Stimulated activated CD4-positive, alpha-beta T cell treated with anti-CD3 and anti-CD28 coated beads, Interleukin-12 subunit alpha, Interleukin-12 subunit beta, amount 100 ng/mL, for 24 hours (primary cell): ENCODE measurements at regions not wholly inside any gene's neighbourhood (a gene's known extent, or its start where the extent isn't known, plus 50 kb on each side); places are given as distances from the start of the nearest gene placed in this dataset.

Experiments
- DNase-seq, 2 experiments: peaks; one replicate each; pipeline ENCODE4 v3.0.0-alpha.2; 2020; ENCODE audit warnings: low read depth in 2 of 2

DNA sequence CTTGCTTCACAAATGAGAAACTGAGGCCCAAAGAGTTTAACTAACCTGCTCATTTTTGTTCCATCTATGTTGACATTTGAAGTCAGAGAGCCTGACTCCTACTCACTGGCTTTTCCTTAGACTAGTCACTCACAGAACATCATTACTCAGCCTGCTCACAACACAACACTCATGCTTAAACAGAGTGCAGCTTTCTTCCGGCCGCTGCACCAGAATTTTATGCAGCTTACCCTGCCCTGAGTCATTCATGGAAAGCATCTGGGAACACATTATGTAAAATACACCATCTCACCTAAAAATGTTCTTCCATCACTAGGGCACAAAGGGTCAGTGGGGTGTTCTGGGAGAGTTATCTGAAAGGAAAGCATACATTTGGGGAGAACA lies 303.4 kb downstream of the SPRY2 start:
- DNase-seq = no peak

DNA sequence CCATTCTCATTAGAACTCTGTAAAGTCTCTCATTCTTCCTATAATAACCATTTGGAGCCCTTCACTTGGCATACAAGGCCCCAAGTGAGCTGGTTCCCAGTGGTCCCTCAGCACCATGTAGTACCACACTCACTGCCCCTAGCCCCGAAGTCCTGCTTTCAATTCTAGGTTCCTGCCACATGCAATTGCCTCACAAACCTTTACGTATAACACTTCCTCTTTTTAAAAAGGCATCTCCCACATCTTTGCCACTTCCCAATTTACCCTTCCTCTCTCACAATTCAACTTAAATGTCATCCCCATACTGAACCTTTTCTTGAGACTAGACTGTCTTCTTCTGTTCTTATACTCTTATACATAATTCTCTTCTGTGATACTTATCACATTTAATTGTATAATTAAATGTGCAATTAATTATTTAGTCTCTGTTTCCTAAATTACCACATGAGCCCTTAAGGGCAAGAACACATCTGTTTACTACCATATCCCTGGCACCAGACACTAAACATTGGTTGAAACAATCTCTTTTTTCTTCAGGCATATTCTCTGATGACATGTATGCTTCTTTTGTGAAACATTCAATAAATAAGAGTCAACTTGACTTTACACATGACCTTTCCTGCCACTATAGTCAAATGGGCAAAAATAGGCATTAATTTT lies 304.0 kb downstream of the SPRY2 start:
- no peak for DNase-seq

DNA sequence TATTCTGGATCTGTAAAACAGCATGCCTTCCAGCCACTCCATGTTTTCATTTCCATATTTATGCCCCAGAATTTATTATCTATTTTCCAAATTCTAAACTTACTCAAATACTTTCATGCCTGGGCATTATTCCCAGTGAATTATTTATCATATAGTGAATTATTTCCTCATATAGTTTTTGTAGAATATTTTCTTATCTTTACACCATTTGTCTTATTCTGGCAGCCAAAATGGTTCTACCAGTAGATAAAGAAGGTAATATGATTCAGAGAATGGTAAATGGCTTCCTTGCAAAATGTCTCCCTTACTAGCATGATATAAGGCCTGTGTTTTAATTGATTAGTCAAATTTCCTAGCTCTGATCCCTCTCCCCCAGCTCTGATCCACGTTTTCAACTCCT lies 305.8 kb downstream of the SPRY2 start:
- DNase-seq = no peak

DNA sequence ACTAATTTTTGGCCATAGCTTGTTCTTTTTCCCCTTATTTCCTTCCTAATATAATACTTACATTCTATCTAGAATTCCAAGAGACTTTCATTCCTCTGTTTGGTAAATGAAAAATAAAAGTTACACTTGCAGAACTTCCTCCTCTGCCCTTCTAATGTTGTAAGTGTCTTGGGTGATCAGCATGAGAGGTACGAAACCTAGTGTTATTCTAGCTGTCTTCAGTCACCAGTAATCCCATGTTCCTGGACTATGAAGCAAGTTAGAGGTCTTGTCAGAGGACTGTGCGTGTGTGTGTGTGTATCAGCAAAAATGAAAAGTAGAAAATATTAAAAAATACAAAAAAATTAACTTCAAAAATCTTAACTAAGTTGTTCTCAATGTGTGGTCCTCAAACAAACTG lies 307.0 kb downstream of the SPRY2 start:
- DNase-seq = no peak

DNA sequence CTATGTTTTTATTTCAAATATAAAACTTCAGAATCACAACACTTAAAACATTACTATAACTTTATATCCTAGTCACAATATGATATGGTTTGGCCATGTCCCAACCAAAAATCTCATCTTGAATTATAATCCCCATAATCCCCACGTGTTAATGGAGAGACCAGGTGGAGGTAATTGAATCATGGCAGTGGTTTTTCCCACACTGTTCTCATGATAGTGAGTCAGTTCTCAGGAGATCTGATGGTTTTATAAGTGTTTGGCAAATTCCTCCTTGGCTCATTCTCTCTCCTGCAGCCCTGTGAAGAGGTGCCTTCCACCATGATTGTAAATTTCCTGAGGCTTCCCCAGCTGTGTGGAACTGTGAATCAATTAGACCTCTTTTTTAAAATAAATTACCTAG lies 307.6 kb downstream of the SPRY2 start:
- DNase-seq = no peak

DNA sequence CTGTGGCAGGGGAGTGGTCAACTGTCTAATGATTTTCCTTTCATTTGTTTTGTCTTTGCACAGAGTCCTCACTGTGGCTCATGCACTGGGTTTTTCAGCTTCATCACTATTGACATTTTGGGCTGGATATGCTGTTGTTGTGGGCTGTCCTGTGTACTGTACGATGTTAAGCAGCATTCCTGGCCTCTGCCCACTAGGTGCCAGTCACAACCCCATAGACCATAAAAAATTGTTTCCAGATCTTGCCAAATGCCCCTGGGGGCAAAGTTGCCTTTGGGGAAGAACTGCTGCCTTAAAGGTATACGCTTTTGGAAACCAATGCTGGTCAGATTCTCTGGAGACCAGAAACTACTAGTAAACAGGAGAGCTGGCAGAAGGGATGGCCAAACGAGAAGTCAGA lies 310.4 kb downstream of the SPRY2 start:
- DNase-seq = no peak

DNA sequence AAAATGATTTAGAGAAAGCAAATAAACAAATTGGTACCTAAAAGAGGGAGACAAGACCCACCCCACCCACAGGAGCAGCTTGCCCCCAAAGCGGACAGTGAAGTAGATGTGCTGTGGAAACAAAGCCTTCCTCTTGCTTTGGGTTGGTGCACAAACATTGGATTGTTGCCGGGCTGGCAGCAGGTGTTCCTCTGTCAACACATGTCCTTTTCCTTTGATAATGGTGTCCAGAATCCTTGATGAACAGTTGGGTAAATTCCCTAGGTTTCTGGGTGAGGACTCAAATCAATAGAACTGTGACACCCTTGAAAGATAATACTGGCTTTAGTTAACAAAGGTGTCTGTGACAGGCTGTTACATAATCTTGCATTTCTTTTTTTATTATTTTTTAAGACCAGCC lies 311.8 kb downstream of the SPRY2 start:
- DNase-seq = no peak

DNA sequence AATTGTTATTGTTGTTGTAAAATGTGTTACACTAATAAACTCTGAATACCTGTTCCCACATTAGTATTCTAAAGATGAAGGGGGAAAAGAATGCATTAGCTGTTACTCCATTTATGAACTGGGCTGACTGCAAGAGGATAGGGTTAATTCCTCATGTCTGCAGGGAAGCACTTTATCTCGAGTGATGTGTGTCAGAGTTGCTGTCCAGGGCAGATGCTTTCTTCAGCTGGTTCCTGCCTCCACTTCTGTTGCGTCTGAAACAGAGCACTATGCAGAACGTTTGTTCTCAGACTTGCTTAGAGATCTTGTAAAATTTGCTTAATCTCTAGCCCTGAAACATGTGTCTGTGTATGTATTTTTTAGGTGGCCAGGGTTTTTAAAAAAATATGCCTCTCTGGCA lies 318.8 kb downstream of the SPRY2 start:
- no peak for DNase-seq

DNA sequence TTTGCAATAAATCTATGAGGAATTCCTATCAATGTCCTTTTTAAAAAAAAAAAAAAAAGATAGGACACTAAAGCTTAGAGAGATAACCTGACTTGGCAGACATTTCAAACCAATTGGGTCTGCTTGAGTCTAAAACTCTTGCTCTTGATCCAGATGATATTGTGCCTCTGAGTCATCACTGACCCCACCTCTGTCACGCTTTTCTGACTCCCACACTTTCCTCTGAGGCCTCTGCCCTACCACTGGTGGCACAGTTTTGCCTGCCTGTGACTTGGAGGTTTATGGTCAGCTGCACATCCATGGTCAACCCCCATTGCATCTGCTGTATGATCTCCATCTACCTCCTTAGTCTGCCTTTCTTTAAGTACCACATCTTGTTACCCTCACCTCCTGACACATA lies 328.7 kb downstream of the SPRY2 start:
- DNase-seq = no peak

DNA sequence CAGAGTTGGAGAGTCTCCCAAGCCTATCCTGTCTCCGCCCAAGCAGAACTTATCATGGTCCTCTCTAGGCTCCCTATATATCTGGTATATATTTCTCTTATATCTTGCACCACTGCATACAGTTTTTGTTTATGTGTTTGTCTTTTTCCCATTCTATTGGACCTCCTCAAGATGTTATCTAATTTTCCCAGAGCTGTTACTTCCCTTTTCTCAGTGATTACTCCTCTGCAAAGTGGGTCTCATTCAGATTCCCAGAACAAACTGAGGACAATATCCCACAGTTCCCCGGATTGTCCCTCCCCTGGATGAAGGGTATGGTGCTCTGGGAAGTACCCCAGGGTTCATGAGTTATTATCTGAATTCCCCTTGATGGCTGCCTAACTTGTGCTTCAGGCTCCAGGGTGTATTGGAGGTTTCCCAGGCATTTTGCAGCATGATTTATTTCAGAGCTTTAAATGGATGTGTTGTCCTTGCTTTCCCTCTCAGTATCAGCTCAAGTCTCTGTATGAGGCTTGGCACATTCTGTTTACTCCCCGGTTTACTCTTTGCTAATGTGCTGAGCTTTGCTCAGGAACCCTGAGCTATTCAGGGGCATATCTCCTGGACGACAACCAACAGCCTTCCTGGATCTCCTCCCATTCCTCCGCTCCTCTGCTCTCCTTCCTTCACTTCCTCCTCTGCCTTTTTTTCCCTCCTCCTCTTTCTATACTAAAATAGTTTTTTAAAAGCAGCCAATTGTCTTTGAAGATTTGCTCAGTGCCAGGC lies 329.3 kb downstream of the SPRY2 start:
- DNase-seq = no peak

DNA sequence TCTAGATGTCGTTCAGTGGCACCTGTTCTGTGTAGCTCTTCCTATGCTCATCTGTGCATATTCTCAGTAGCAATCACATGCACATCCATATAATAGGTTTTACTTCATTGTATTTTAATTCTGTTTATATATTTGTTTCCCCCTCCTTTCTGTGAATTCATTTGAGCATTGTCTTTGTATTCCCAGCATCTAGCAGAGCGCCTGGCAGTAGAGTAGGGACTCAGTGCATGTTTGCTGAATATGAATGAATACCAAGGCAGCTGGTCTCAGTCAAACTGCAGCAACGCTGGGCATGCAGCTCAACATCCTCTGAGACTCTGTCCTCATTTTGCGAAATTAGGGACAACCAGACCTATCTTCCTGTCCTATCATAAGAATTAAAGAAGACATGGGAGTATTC lies 330.1 kb downstream of the SPRY2 start:
- DNase-seq = no peak

DNA sequence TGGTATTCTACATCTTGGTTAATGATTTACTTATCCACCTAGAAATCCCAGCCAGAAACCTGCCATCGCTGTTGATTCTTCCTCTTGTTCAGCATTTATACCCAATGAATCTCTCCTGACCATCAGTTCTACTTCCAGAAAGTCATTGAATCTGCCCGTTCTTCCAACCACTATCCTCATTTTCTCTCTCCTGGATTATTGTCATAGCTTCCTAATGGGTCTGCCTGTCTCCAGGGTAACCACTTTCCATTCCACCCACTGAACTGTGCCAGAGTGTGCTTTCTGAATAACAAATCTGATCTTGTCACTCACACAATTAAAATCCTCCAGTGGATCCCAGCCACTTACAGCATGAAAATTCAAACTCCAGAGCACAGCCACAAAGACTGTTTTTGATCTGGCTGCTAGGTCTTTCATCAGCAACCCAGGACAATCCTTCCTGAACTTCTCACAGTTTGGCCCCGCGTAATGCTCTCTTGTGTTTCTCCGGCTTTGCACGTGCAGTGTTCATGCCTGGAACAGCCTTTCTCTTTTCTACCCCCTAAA lies 330.6 kb downstream of the SPRY2 start:
- no peak for DNase-seq

DNA sequence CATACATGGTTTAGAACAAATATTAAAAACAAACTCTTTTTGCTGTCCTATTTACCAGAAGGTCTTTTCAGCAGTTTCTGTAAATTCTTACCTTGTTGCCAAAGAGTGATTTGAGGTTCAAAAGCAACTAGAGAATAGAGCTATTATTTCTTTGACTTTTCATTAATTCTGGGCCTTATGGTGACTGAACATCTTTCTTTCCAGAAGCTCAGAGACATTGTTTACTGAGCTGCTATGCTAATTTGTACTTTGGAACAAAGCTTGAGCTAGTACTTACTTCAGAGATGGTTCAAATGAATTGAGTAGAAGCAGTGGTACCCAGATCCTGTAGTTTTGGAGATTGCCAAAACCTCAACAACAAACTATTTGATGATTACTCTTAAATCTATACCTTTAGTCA lies 331.2 kb downstream of the SPRY2 start:
- no peak for DNase-seq

DNA sequence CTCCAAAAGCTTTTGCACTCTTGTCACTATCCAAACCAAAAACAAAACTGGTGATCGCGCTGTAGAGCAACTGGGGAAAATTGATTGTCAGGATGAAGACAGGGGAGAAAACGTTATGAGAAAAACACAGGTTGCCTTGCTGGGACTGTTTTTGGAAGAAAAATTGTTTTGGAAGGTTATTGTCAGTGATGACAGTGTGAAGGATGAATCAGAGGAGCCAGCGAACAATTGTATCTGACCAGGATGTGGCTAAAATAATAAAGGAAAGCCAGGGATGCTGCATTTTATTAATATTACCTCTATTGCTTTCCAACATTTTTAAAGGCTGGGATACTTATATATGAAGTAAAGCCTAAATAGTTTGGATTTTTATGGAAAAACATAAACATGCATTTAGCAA lies 334.0 kb downstream of the SPRY2 start:
- no peak for DNase-seq

DNA sequence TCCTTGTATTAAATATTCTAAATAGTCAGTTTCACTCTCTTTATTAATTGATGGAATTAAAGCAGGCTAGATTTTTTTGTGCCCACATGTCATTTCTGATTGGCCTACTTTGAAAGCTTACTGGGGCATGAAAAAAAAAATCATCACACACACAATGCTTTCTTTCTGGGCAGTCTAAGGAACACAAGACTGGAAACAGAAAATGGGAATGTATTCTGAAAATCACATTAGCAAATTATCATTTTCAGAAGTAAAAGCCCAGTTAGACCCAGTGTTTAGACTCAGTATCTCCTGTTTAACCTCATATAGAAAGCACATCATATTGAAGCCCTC lies 339.4 kb downstream of the SPRY2 start:
- DNase-seq = no peak

DNA sequence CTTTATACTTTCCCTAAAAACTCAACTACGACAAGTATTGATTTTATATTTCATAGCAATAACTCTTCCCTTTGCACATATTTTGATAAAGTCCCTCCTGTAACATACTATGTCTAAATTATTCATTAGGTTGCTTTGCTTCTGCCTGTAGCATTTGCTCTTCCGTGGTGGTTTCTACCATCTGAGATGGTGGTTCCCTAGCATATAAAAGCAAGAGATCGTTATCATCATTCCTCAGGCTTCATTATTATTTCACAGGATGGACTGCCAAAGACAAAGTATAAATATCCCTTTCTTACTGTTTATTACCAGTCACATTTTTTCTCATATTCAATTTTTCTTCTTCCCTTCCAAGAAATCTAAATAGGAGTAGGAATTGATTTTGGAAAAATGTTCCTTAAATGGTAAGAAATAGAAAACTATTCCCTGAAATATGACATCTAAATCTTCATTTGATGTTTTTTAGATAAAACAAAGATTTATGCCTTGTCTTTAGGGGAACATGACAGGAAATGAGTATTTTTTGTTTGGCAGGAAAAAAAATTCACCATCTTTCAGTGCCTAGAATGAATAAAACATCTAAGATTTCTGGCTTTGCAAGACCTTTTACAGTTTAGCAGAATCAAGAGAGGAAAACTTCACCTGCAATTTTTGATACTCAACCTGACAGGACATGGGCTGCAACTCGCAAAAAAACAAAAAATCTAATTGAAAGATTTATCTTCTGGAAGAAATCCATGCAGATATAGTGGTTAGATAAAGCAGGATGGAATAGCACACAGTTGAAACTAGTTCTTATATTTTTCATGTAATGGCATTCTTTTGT lies 340.0 kb downstream of the SPRY2 start:
- no peak for DNase-seq

DNA sequence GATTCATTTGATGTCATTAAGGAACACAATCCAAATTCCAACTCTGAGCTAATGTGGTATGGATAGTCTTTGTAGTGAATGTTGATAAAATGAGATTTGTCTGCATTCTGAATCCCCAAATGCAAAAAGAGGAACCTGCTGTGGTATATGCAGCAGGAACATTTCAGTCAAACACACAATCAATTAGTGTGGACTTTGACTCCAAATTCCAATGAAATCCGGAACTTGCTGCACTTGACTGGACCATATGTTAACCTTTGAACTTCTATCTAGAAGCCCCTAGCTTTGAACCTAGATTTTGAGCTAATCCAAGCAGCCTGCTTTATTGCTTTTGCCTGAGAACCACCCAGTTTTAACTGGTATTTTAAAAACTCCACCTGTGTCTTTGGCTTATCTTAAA lies 341.3 kb downstream of the SPRY2 start:
- no peak for DNase-seq

DNA sequence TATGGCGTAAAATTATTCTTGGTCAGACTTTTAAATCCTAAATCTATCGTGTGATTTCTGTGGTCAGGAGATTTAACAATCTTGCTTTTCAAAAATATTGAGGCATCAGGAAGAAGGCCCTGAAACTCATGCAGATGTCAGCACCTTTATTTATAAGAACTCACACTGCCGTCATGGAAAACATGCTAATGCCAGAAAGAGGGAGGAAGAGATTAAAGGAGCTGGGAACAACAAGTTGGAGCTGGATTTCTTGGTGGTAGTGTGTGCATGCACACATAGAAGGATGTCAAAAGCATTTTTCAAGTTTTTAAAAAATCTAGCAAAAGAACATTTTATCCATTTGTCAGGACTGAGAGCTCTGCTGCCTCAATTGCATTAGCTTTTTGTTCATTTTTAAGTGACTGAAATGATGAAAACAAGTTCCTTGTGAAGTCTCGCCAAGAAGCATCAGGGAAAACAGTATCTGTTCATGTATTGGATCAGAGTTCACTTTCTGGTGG lies 342.5 kb downstream of the SPRY2 start:
- no peak for DNase-seq

DNA sequence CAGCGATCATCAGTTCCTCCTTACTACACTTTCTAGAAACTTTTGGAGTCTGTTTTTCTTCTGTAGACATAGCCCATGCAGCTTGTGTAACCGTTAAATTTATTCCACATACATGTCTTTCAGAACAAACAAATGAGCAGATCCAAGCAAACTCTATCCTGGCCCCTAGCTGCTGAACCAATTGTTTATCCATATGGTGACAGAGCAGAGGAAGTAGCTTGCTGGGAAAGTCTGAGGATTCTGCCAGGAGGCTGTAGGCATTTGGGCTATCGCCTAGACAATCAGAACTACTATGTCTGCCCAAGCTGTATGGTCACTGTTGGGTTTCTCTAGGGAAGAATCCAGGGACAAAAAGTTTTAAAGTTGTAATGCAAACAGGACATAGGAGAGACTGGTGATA lies 343.7 kb downstream of the SPRY2 start:
- DNase-seq = no peak

DNA sequence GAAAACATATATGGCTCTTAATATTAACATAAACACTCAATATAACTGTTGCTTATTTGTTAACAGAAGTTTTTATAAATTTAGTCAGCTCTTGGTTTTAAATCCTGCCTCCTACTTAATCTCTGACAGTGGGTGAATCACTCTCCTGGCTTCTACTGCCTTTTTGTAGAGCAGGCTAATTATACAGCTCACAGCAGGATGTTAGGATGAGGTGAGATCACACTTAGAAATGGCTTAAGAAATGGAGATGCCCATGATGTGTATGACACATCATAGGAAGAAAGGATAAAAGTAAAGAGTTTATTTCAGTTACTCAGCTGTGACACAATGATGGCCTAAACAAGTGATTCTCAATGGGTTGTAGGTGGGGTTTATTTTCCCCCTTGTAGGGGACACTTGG lies 345.6 kb downstream of the SPRY2 start:
- DNase-seq = no peak

DNA sequence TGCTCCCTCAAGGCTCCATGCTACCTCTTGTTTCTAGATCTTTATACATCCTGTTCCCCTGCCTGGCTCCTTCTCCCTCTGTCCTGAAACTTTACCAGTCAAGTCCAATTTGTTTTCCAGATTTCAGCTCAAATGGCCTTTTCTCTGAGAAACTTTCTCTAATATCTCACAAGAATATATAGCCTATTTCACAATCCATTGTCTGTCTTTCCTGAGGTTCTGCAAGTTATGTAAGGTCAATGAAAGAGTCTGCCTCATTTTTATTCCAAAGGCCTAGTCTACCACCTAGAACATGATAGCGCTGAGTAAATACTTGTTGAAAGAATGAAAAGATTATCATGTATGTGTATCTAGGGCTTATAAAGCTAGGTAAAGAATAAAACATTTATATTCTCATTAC lies 348.8 kb downstream of the SPRY2 start:
- no peak for DNase-seq

DNA sequence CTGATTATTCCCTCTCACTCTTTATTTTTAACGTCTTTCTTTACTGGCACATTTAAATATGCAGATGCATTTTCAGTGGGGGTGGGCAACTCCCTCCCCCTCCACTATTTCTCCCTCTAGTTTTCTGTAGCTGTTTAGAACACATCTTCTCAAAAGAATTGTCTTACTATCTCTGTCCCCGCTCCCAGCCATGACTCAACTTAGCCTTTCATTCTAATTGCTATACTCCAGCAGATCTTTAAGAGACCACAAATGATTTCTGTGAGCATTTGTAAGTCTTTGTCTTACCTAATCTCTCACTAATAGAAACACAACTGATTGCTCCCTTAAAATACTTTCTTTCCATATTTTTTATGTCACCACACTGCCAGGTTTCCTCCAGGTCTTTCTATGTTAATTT lies 350.9 kb downstream of the SPRY2 start:
- DNase-seq = no peak

DNA sequence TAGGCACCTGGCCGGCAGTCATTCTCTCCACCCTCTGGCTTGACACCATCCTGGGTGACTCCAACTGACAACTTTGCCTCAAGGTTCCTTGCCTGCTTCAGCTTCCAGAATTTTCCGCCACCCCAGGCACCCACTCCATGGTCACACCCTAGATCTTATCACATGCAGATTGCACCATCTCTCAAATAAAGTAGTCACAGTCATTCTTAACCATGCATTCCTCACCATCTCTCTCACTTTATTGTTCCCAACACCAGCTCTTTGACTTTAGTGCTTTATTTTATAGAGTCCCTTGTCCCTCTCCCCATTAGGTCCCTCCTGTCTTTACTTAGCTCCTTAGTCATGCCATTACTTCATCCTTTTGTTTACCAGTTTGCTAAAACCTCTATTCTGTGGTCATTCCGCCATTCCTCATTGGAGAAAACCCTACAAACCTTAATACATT lies 351.7 kb downstream of the SPRY2 start:
- DNase-seq = no peak
